ENCODE measurements at regions not wholly inside any gene's neighbourhood (a gene's known extent, or its start where the extent isn't known, plus 50 kb on each side); places are given as distances from the start of the nearest gene placed in this dataset.

DNA sequence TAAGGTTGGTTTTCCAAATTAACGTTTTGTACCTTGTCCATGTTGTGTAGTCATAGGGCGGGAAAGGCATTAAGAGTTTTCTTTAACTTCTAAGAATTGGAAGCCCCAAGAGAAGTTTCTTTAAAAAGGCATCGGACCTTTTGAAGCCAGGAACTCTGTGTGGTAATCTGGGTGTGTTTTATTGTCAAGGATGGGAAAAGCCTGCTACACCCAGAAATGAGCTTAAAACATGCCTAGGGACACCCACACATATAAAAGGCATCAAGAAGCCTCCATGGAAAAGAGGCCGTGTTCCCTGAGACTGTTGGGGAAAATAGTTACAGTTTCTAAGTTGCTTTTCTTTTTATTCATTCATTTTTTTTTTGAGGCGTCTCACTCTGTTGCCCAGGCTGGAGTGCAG is 81.0 kb upstream of the PTHLH start:
- TF ChIP-seq POLR2A (IDR thresholded peaks at IDR 0.05) (no peak), POLR2AphosphoS5 (IDR thresholded peaks at IDR 0.05) (no peak)
- TF ChIP-seq, protein P1, sequence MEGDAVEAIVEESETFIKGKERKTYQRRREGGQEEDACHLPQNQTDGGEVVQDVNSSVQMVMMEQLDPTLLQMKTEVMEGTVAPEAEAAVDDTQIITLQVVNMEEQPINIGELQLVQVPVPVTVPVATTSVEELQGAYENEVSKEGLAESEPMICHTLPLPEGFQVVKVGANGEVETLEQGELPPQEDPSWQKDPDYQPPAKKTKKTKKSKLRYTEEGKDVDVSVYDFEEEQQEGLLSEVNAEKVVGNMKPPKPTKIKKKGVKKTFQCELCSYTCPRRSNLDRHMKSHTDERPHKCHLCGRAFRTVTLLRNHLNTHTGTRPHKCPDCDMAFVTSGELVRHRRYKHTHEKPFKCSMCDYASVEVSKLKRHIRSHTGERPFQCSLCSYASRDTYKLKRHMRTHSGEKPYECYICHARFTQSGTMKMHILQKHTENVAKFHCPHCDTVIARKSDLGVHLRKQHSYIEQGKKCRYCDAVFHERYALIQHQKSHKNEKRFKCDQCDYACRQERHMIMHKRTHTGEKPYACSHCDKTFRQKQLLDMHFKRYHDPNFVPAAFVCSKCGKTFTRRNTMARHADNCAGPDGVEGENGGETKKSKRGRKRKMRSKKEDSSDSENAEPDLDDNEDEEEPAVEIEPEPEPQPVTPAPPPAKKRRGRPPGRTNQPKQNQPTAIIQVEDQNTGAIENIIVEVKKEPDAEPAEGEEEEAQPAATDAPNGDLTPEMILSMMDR (IDR thresholded peaks at IDR 0.05), result no peak

All from upper lobe of left lung (tissue), 4 donors.